Mesendoderm (in vitro differentiated cells): ENCODE measurements at regions not wholly inside any gene's neighbourhood (a gene's known extent, or its start where the extent isn't known, plus 50 kb on each side); places are given as distances from the start of the nearest gene placed in this dataset.

Experiments
- DNase-seq: peaks from one replicate; pipeline ENCODE4 v3.0.0; 2013
- H2AK5ac ChIP-seq: 2 replicates; pipeline ENCODE4 v1.6.1; 2013; ENCODE audit warnings: low read length, inconsistent platforms
- H2BK120ac ChIP-seq: 2 replicates; pipeline ENCODE4 v1.6.1; 2013; ENCODE audit warnings: low read depth, mild to moderate bottlenecking, low read length, moderate library complexity, mixed read lengths
- H2BK15ac ChIP-seq: replicated peaks from 2 replicates; pipeline ENCODE4 v1.6.1; 2013; ENCODE audit warnings: low read depth, mild to moderate bottlenecking, moderate library complexity
- H2BK5ac ChIP-seq: 2 replicates; pipeline ENCODE4 v1.6.1; 2013; ENCODE audit warnings: low read length, inconsistent platforms
- H3K18ac ChIP-seq: 2 replicates; pipeline ENCODE4 v1.6.1; 2013; ENCODE audit warnings: mild to moderate bottlenecking, low read length, mixed read lengths
- H3K23ac ChIP-seq: one replicate; pipeline ENCODE4 v1.6.1; 2013; ENCODE audit warnings: low read length
- H3K27ac ChIP-seq: 2 replicates; pipeline ENCODE4 v1.5.1; 2013; ENCODE audit warnings: low read depth, mild to moderate bottlenecking, inconsistent platforms, low read length, moderate library complexity
- H3K27me3 ChIP-seq: 2 replicates; pipeline ENCODE4 v1.6.1; 2013; ENCODE audit warnings: low read length, control low read depth, mild to moderate bottlenecking, inconsistent platforms; ENCODE audit not compliant: insufficient read depth, poor library complexity
- H3K36me3 ChIP-seq: 2 replicates; pipeline ENCODE4 v1.6.1; 2013; ENCODE audit warnings: low read length, inconsistent platforms; ENCODE audit not compliant: control insufficient read depth, insufficient read depth
- H3K4ac ChIP-seq: one replicate; pipeline ENCODE4 v1.6.1; 2013; ENCODE audit warnings: low read depth, mild to moderate bottlenecking, low read length, moderate library complexity
- H3K4me1 ChIP-seq: 2 replicates; pipeline ENCODE4 v1.6.1; 2013; ENCODE audit warnings: low read depth, low read length, inconsistent platforms; ENCODE audit not compliant: control insufficient read depth
- H3K4me2 ChIP-seq: 2 replicates; pipeline ENCODE4 v1.6.1; 2013; ENCODE audit warnings: low read length
- H3K4me3 ChIP-seq: 2 replicates; pipeline ENCODE4 v1.5.1; 2013; ENCODE audit warnings: mild to moderate bottlenecking, low read length
- H3K56ac ChIP-seq: one replicate; pipeline ENCODE4 v1.6.1; 2013; ENCODE audit warnings: low read length
- H3K79me1 ChIP-seq: 2 replicates; pipeline ENCODE4 v1.6.1; 2013; ENCODE audit warnings: low read length, inconsistent platforms
- H3K79me2 ChIP-seq: 2 replicates; pipeline ENCODE4 v1.6.1; 2013; ENCODE audit warnings: mild to moderate bottlenecking, low read length; ENCODE audit not compliant: control insufficient read depth, insufficient read depth
- H3K9ac ChIP-seq: 2 replicates; pipeline ENCODE4 v1.6.1; 2013; ENCODE audit warnings: low read length, inconsistent platforms
- H4K5ac ChIP-seq: one replicate; pipeline ENCODE4 v1.6.1; 2013; ENCODE audit warnings: low read length
- H4K8ac ChIP-seq: one replicate; pipeline ENCODE4 v1.6.1; 2013; ENCODE audit warnings: low read depth, mild to moderate bottlenecking, control low read depth, low read length, moderate library complexity
- WGBS: extraction: QIAGEN DNeasy Blood & Tissue Kit; methylation state at CpG from one replicate; pipeline ENCODE4 v1.1.7; 2013; ENCODE audit warnings: low lambda C conversion rate, missing lambda C conversion rate; ENCODE audit not compliant: insufficient coverage; ENCODE audit errors: extremely low coverage; 5-methylcytosine and 5-hydroxymethylcytosine counted together

GRCh38 chr3:7927864-7928263 lies 573.8 kb upstream of the LMCD1 start:
- peak overlapping the region; percentile 60 for H3K56ac ChIP-seq
- H2BK120ac ChIP-seq: no peak overlapping the region
- H3K79me1 ChIP-seq: no peaks in the 10 kb centered on the region

GRCh38 chr3:7929319-7929889 lies 572.2 kb upstream of the LMCD1 start:
- Histone ChIP-seq H3K56ac (no peak overlapping the region), H3K79me2 (no peaks in the 10 kb centered on the region), H3K79me1 (no peaks in the 10 kb centered on the region), H3K4me3 (no peak overlapping the region), H2BK120ac (no peak overlapping the region), H3K4ac (no peak overlapping the region), H3K27me3 (no peaks in the 10 kb centered on the region), H4K5ac (no peak overlapping the region), H3K9ac (no peak overlapping the region), H3K36me3 (no peaks in the 10 kb centered on the region), H4K8ac (peak overlapping the region; percentile 28), H3K27ac (no peak overlapping the region), H2BK15ac (no peak overlapping the region), H2AK5ac (no peak overlapping the region), H3K4me1 (peaks cover 5% of the 10 kb centered on the region), H2BK5ac (no peak overlapping the region), H3K23ac (no peak overlapping the region), H3K18ac (peak overlapping the region; percentile 28), H3K4me2 (no peak overlapping the region)
- DNase-seq: no peak
- WGBS: no CpG with 5 or more reads among the region's 2 CpGs

More at GRCh38 chr3:7927864-7928263, 573.8 kb upstream of the LMCD1 start:
- Histone ChIP-seq H3K4me2 (no peak overlapping the region), H3K4me1 (peaks cover 5% of the 10 kb centered on the region), H3K4ac (no peak overlapping the region), H3K27me3 (no peaks in the 10 kb centered on the region), H2BK15ac (no peak overlapping the region), H3K27ac (no peak overlapping the region), H3K4me3 (no peak overlapping the region), H3K18ac (no peak overlapping the region), H2AK5ac (no peak overlapping the region), H3K23ac (no peak overlapping the region), H3K9ac (no peak overlapping the region), H3K79me2 (no peaks in the 10 kb centered on the region), H4K5ac (no peak overlapping the region), H2BK5ac (peak overlapping the region; percentile 54), H3K36me3 (no peaks in the 10 kb centered on the region), H4K8ac (no peak overlapping the region)
- DNase-seq: peak; percentile 62

DNA sequence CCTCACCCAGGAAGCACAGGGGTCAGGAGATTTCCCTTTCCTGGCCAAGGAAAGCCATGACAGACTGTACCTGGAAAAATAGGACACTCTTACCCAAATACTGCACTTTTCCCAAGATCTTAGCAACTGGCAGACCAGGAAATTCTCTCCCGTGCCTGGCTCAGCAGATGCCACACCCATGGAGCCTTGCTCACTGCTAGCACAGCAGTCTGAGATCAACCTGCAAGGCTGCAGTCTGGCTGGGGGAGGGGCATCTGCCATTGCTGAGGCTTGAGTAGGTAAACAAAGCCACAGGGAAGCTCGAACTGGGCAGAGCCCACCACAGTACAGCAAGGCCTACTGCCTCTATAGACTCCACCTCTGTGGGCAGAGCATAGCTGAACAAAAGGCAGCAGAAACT lies 567.3 kb upstream of the LMCD1 start:
- no peak overlapping the region for H2BK15ac ChIP-seq
- WGBS: no CpG with 5 or more reads among the region's 2 CpGs
- H4K5ac ChIP-seq: no peak overlapping the region
- no peaks in the 10 kb centered on the region for H3K79me2 ChIP-seq
- DNase-seq: no peak
- no peak overlapping the region for H3K4ac ChIP-seq
- no peaks in the 10 kb centered on the region for H3K79me1 ChIP-seq
- no peaks in the 10 kb centered on the region for H3K36me3 ChIP-seq
- H3K18ac ChIP-seq: no peak overlapping the region
- no peak overlapping the region for H2BK120ac ChIP-seq
- H3K23ac ChIP-seq: no peak overlapping the region
- H3K4me1 ChIP-seq: no peaks in the 10 kb centered on the region
- no peak overlapping the region for H2BK5ac ChIP-seq
- H3K4me2 ChIP-seq: no peak overlapping the region
- H3K9ac ChIP-seq: no peak overlapping the region
- no peak overlapping the region for H3K4me3 ChIP-seq
- H4K8ac ChIP-seq: no peak overlapping the region
- no peak overlapping the region for H2AK5ac ChIP-seq
- H3K56ac ChIP-seq: no peak overlapping the region
- H3K27me3 ChIP-seq: no peaks in the 10 kb centered on the region
- H3K27ac ChIP-seq: no peak overlapping the region

GRCh38 chr3:7947930-7948329 lies 553.7 kb upstream of the LMCD1 start:
- no peak overlapping the region for H2BK15ac ChIP-seq
- H3K4me3 ChIP-seq: no peak overlapping the region
- H3K23ac ChIP-seq: no peak overlapping the region
- H3K27me3 ChIP-seq: no peaks in the 10 kb centered on the region
- H3K4ac ChIP-seq: no peak overlapping the region
- H4K5ac ChIP-seq: no peak overlapping the region
- H3K27ac ChIP-seq: no peak overlapping the region
- H3K56ac ChIP-seq: no peak overlapping the region
- no peaks in the 10 kb centered on the region for H3K4me1 ChIP-seq
- no peak overlapping the region for H3K9ac ChIP-seq
- H2AK5ac ChIP-seq: no peak overlapping the region
- no peaks in the 10 kb centered on the region for H3K79me1 ChIP-seq
- H4K8ac ChIP-seq: no peak overlapping the region
- no peaks in the 10 kb centered on the region for H3K79me2 ChIP-seq
- H3K4me2 ChIP-seq: no peak overlapping the region
- H3K18ac ChIP-seq: no peak overlapping the region
- H3K36me3 ChIP-seq: no peaks in the 10 kb centered on the region
- no peak overlapping the region for H2BK120ac ChIP-seq
- DNase-seq: no peak
- H2BK5ac ChIP-seq: no peak overlapping the region

DNA sequence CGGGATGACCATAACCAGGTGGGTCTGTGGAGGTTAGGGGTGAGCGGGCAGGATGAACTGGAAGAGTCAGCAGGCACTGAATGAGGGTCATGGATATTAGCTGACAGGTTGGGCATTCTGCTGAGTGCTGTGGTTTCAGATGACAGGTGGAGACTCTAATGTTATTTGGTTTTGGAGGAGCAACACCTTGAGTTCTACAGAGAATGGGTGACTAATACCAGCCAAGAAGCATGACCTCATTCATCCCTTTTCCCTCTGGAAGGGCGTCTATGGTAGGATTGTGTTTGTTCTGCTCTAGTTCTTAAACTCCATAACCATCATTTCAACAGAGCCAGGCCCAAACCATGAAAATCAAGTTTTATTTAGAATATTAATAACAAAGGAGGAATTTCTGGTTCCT lies 550.7 kb upstream of the LMCD1 start:
- Histone ChIP-seq H4K8ac (no peak overlapping the region), H3K23ac (no peak overlapping the region), H3K79me2 (no peaks in the 10 kb centered on the region), H2AK5ac (no peak overlapping the region), H3K4me2 (no peak overlapping the region), H3K4ac (no peak overlapping the region), H3K56ac (no peak overlapping the region), H2BK15ac (no peak overlapping the region), H3K9ac (no peak overlapping the region), H3K27me3 (no peaks in the 10 kb centered on the region), H3K79me1 (no peaks in the 10 kb centered on the region), H3K4me1 (peaks cover 3% of the 10 kb centered on the region), H4K5ac (no peak overlapping the region), H3K18ac (no peak overlapping the region), H3K36me3 (no peaks in the 10 kb centered on the region), H2BK120ac (no peak overlapping the region), H3K4me3 (no peak overlapping the region), H2BK5ac (no peak overlapping the region), H3K27ac (no peak overlapping the region)
- DNase-seq: peak; percentile 34
- WGBS: no CpG with 5 or more reads among the region's 3 CpGs

DNA sequence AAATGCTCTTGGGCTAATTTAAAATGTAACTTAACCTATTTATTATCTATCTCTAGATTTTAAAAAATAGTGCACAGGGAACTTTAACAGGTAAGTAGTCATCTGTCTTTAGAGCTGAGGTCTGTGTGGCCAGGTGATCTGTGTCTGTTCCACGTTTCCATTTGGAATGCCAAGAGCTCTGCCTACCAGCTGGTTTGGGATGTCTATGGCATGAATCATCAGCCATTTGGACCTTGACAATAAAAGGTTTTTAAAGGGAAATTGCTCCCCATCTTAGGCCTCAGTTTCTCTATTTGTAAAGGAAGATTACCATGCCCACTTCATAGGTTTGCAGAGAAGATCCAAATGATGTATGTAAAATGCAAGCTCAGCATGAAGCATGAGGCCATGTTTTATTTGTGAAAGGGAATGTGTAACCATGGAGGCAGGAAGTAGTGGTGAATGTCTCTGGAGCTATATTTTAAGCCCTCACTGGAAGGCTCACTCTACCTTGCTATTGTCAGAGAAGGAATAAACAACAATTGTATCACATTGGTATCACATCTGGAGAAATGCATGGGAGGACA lies 548.1 kb upstream of the LMCD1 start:
- Histone ChIP-seq H3K18ac (no peak overlapping the region), H2BK15ac (no peak overlapping the region), H2BK120ac (no peak overlapping the region), H2AK5ac (no peak overlapping the region), H2BK5ac (no peak overlapping the region), H3K79me2 (no peaks in the 10 kb centered on the region), H3K27me3 (no peaks in the 10 kb centered on the region), H3K9ac (no peak overlapping the region), H4K5ac (no peak overlapping the region), H3K56ac (no peak overlapping the region), H3K4ac (no peak overlapping the region), H4K8ac (no peak overlapping the region), H3K36me3 (no peaks in the 10 kb centered on the region), H3K4me1 (peaks cover 3% of the 10 kb centered on the region), H3K4me3 (no peak overlapping the region), H3K4me2 (no peak overlapping the region), H3K27ac (no peak overlapping the region), H3K23ac (no peak overlapping the region), H3K79me1 (no peaks in the 10 kb centered on the region)
- DNase-seq: peak; percentile 77
- no CpG with 5 or more reads among the region's 1 CpG for WGBS
